ENCODE measurements at regions not wholly inside any gene's neighbourhood (a gene's known extent, or its start where the extent isn't known, plus 50 kb on each side); places are given as distances from the start of the nearest gene placed in this dataset.

- Histone ChIP-seq H3K27me3 (no peaks in the 10 kb centered on the region), H3K9me3 (no peaks in the 10 kb centered on the region), H3K36me3 (ENCODE audit: low read depth, missing control alignments) (no peaks in the 10 kb centered on the region), H3K4me1 (no peaks in the 10 kb centered on the region), H3K27ac (no peak overlapping the region), H3K4me3 (no peak overlapping the region)
- DNase-seq, result no peak
- TF ChIP-seq CTCF (IDR thresholded peaks at IDR 0.05), result no peak
- no peak for TF ChIP-seq POLR2A (IDR thresholded peaks at IDR 0.05)
- intact Hi-C loops (cut with DNase I; ENCODE audit: low total_unique reads), result no loop called here
- WGBS, 2 donors, result 98 to 100% methylated on average over 3 of the region's 3 CpGs
Observed at GRCh38 chr7:91681718-91682117, 198.8 kb downstream of the MTERF1 start.

GRCh38 chr7:91683823-91684222, 196.7 kb downstream of the MTERF1 start:
- DNase-seq, result no peak

GRCh38 chr7:91685544-91685943, 195.0 kb downstream of the MTERF1 start:
- Histone ChIP-seq H3K9me3 (no peaks in the 10 kb centered on the region), H3K36me3 (ENCODE audit: low read depth, missing control alignments) (no peaks in the 10 kb centered on the region), H3K27ac (no peak overlapping the region), H3K27me3 (no peaks in the 10 kb centered on the region), H3K4me3 (no peak overlapping the region), H3K4me1 (no peaks in the 10 kb centered on the region)
- no peak for DNase-seq
- WGBS, 2 donors, result 84 to 90% methylated on average over 1 of the region's 1 CpG
- intact Hi-C loops (cut with DNase I; ENCODE audit: low total_unique reads), result no loop called here
- TF ChIP-seq CTCF (IDR thresholded peaks at IDR 0.05), result no peak
- TF ChIP-seq POLR2A (IDR thresholded peaks at IDR 0.05), result no peak

More at GRCh38 chr7:91683823-91684222, 196.7 kb downstream of the MTERF1 start:
- no peaks in the 10 kb centered on the region for H3K4me1 ChIP-seq
- intact Hi-C loops (cut with DNase I; ENCODE audit: low total_unique reads), result no loop called here
- TF ChIP-seq CTCF (IDR thresholded peaks at IDR 0.05), result no peak
- no peak for TF ChIP-seq POLR2A (IDR thresholded peaks at IDR 0.05)
- no peaks in the 10 kb centered on the region for H3K27me3 ChIP-seq
- no peaks in the 10 kb centered on the region for H3K36me3 ChIP-seq (ENCODE audit: low read depth, missing control alignments)
- H3K27ac ChIP-seq, result no peak overlapping the region
- H3K4me3 ChIP-seq, result no peak overlapping the region
- H3K9me3 ChIP-seq, result no peaks in the 10 kb centered on the region

GRCh38 chr7:91690541-91691070, 189.9 kb downstream of the MTERF1 start:
- H3K27ac ChIP-seq, result no peak overlapping the region

More at GRCh38 chr7:91690541-91691070, 189.9 kb downstream of the MTERF1 start:
- intact Hi-C loops (cut with DNase I; ENCODE audit: low total_unique reads), result no loop called here
- Histone ChIP-seq H3K4me1 (no peaks in the 10 kb centered on the region), H3K36me3 (ENCODE audit: low read depth, missing control alignments) (no peaks in the 10 kb centered on the region), H3K9me3 (no peaks in the 10 kb centered on the region), H3K4me3 (no peak overlapping the region), H3K27me3 (no peaks in the 10 kb centered on the region)
- WGBS, 2 donors, result 58 to 72% methylated on average over 1 of the region's 1 CpG
- DNase-seq, result no peak
- TF ChIP-seq CTCF (IDR thresholded peaks at IDR 0.05) (no peak), POLR2A (IDR thresholded peaks at IDR 0.05) (no peak)
